GM12892 (cell line): ENCODE measurements at regions not wholly inside any gene's neighbourhood (a gene's known extent, or its start where the extent isn't known, plus 50 kb on each side); places are given as distances from the start of the nearest gene placed in this dataset.

ENCODE experiments used
- POLR2A ChIP-seq: IDR thresholded peaks from 2 replicates; pipeline ENCODE4 v1.6.1; 2011; ENCODE audit warnings: low read depth, low read length, control low read depth
- POLR2AphosphoS5 ChIP-seq: IDR thresholded peaks from 2 replicates; pipeline ENCODE4 v1.6.1; 2011; ENCODE audit warnings: low read depth, low read length, control low read depth
- TAF1 ChIP-seq: IDR thresholded peaks from 2 replicates; pipeline ENCODE4 v1.6.1; 2011; ENCODE audit warnings: low read depth, mild to moderate bottlenecking, control low read depth, low read length, borderline replicate concordance

DNA sequence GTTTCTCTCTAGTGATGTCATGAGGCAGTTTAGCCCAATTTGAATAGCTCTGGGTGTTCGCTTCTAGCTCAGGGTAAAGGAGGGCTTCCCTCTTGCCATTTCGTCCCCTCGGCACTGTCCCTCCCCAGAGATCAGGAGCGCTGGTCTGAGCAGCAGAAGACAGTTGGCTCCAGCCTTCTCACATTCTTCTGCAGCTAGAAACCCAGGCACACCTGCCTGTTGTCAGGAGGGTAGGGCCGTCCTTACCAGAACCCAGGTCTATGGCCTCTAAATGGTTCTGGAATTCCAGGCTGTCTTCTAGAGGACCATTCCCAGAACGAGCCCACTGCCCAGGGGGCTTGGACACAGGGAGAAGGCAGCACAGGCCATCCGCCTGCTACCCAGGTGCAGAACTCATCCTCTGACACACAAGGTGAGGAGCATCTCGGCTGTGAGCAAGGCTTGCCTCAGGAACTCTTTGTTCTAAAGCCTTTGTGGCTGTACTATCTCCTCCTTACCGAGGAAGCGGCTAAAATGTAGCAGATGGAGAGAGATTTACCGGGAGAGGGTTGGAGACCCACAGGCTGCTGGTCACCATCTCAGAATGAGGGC, 255.6 kb upstream of the IRX2 start:
- TF ChIP-seq POLR2A (no peak), TAF1 (no peak), POLR2AphosphoS5 (no peak)
